ENCODE measurements at regions not wholly inside any gene's neighbourhood (a gene's known extent, or its start where the extent isn't known, plus 50 kb on each side); places are given as distances from the start of the nearest gene placed in this dataset.
"Not testable (repeated sequence)": the region's sequence is repeated elsewhere in the genome, so short reads cannot be mapped to it uniquely, and the experiment has no call there.

DNA sequence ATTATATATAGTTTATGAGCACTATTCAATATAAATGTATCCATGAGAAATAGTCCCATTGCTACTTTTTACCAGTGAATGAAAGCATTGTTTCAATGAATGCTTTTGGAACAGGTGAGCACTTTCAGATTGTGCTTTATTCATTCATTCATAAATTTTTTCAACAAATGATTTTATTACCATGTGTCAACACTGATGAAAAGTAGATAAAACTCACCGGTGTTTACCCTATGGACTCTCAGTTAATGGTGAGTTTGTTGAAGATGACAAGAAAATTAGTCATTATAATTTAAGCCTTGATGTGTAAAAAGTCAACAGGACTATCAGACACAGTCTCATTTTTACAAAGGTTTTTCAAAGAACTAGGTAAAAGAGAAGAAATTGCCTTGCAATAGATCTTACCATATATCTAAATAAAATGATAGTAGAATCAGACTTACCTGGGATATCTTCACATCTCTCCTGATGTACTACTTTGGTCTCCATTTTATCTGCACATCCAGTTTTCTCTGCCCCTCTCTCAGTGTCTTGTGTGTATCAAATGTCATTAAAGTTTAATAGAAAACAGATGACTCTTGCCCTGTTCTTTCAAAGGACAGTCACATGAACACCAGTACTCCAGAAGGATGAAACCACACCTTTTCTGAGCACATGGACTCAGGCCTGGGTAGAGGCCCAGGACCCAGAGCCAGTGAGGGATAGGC lies 325.3 kb upstream of the RND3 start:
- no peak for DNase-seq

DNA sequence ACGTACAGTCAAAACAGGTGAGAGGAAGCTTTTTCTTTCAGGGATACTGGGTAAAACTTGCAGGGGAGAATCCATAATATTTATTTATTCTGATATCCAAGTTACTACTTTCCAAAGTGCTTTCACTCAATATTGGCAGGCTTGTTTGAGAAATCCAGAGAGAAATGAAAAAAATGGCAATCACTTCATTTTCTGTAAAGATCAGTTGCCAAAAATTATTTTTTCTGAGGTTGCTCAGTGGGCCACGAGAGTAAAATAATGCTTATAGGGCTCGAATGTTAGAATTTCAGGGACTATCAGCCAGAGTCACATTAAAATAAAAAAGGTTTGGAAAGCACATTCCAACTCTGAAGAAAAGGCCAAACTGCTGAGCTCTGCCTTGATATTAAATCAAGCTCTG lies 324.6 kb upstream of the RND3 start:
- DNase-seq, result no peak

DNA sequence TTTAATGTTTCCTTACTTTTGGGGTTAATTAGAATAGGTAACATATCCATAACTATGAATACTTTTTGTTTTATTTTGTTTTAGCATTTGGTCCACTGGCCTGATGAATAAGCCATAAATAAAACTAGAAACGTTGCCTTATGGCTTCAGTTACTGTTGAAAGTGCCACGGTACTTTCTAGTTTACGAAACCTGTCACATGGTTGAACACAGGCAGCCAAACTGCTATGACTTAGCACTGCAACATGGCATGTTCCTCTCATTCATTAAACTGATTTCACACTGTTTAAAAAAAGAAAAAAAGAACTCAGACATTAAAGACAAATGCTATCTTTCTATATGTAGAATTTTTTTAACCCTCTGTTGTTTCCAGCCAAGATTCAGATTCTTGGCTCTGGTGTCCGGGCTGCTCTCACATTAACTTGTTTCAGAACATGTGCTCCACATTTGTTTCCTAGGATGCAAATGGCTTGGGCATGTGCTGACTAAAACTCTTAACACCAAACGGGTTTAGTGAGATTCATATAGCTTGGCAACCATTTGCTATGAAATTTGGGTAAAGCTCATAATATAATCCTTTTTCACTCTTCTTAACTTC lies 323.9 kb upstream of the RND3 start:
- no peak for DNase-seq

DNA sequence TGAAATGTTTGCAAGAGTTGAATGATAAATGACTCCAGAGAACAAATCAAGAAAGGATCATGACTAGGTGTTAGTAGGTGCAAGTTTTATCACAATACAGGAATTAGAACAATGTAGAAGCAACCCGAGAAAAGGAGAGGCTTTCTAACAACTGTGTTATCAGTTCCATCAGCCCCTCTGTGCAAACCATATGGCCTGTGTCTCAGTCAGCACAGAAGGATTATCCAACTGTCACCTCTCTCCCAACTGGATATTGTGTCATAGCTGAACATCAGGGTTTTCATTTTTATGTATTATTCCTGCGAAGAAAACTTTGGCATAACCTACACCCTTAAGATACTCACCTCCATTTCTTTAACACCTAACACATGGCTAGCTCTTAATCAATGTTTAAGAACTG lies 321.6 kb upstream of the RND3 start:
- no peak for DNase-seq

GRCh38 chr2:150806336-150806735 lies 318.9 kb upstream of the RND3 start:
- no peak for DNase-seq

DNA sequence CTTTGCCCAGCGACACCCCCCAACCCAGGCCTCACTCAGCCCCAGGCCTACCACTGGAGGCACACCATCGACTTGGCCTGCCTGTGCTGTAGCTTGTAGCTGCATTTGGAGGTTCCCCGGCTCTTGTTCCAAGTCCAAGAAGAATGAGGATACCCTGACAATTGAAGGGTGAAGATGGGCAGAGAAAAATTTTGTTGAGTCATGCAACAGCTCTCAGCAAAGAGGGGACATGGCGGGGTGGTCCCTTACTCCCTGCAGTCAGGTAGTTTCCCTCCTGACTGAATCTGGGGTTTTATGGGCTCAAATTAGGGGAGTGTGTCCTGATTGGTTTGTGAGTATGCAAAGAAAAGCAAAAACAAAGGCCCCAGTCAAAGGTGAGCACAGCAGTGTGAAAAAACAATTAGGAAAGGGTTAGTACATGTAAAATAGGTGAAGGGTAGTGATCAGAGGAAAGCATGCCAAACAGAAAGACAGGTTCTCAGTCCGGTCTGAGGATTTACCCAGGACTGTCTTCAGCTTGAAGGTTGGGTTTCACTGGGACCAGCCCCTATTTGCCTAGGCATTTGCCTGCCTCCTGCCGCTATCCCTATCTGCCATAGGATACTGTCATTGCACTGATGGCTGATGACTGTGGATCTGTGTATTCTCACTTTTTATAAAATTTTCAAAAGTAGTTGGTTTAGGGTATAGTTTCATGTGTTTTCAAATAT lies 316.4 kb upstream of the RND3 start:
- no peak for DNase-seq

GRCh38 chr2:150802635-150803034 lies 315.2 kb upstream of the RND3 start:
- no peak for DNase-seq

GRCh38 chr2:150796236-150796635 lies 308.8 kb upstream of the RND3 start:
- DNase-seq, result not testable (repeated sequence)

- DNase-seq, result no peak
Measured at GRCh38 chr2:150792780-150793300, 305.4 kb upstream of the RND3 start.

DNA sequence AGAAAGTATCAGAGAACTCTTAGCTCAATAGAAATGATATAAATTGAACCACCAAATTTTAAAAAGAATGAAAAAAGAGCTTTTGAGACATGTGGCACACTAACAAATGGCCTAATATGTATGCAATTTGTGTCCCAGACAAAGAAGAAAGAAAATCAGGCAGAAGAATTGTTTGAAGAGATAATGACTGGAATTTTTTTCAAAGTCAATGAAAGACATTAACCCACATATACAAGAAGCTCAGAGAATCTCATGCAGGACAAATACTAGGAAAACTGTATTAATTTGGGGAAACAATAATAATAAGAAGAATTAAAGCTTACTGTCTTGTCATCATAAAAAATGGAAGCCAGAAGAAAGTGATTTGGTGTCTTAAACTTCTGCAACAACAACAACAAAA lies 304.1 kb upstream of the RND3 start:
- no peak for DNase-seq

- DNase-seq, result no peak
Measured at GRCh38 chr2:150789376-150789905, 302.0 kb upstream of the RND3 start.

DNA sequence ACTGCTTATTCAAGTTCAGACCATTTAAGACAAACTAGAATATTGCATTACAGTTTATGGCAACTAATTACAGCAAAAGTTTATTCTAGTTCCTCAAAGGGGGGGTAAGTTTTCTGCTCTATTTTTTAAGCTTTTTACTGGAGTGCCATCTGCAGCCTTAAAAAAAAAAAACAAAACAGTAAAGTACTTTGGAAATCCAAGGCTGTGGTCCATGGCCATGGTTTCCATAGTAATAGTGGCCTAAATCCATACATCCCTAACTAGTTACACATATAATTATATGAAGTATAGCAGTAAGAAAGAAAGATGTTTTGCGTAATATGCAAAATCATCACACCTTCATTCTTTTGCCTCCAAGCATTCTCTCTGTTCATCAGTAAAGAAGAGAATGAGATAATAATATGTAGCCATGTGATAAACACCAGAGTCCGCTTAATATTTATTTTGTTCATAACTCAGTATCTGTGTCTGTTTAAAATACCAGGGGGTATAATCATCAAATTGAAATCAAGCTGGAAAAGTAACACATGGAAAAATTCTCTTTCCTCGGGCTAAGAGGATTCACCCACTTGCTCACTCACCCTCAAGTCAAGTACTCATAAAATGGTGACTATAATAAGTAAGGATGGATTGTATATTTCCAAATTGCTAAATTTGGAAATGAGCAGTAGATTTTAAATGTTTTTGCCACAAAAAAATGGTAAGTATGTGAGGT lies 301.1 kb upstream of the RND3 start:
- DNase-seq, result no peak

- DNase-seq, result no peak
Measured at GRCh38 chr2:150787353-150788093, 300.1 kb upstream of the RND3 start.

DNA sequence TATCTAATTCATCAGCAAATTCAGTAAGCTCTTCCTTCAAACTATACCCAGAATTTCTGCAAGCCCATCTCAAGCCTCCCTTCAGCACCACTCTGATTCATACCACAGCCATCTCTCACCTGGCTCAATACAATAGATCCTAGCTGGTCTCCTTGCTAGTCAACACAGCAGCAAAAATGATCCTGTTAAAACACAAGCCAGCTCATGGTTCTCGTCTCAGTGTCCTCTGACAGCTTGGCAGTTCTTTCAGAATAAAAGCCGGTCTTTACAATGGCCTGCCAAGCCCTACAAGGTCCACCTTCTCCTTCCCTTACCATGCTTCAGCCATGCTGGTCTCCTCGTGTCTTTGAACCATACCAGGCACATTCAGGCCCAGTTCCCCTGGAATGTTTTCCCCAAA lies 296.9 kb upstream of the RND3 start:
- DNase-seq, result no peak

GRCh38 chr2:150783896-150784295 lies 296.4 kb upstream of the RND3 start:
- no peak for DNase-seq

DNA sequence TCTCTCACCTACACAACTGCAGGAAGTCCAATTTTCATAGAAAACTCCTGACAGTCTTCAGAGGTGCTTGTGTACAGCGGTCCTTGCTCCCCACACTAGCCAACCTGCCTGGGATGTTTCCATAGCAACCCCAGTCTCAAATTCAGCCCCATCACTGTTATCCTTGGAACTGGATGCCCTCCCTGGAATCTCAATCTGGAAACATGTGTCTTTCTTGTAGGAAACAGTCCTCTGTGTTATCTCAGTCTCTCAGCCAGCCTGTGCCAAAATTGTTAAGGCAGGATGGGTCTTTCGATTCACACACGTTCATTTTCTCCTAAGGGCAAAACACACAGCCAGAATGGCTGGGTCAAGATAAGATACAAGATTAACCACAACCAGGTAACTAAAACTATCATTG lies 295.5 kb upstream of the RND3 start:
- no peak for DNase-seq

DNA sequence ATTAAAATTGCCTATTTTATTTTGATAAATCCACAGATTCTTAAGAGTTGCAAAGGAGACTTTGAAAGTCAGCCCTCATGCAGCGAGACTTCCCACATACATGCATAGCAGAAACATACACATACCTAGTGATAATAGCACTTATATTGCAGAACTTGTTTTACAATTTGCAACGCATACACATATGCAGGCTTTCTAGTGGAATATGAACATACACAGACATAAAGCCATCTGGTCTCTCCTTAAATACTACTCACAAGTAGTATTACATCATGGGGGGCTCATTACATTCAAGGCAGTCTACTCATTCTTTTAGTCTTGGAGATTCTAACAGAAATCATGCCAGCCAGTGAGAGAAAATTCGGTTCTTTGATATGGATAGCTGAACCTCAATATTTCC lies 295.1 kb upstream of the RND3 start:
- no peak for DNase-seq

DNA sequence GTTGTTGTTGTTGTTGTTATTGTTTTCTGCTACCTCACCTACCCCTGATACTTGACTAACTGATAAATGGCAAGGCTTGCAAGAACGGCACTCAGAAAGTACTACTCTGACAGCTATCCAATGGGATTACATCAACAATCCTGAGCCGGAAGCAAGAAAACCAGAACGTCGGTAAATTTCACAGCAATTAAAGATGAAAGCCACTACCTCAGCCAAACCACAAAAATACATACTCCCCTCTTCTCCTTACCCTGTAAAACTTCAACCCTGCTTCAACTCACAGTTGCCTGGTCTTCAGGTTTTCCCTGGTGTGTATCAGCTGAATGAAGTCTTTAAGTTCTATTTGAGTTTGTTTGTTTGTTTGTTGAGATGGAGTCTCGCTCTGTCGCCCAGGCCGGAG lies 293.7 kb upstream of the RND3 start:
- no peak for DNase-seq

DNA sequence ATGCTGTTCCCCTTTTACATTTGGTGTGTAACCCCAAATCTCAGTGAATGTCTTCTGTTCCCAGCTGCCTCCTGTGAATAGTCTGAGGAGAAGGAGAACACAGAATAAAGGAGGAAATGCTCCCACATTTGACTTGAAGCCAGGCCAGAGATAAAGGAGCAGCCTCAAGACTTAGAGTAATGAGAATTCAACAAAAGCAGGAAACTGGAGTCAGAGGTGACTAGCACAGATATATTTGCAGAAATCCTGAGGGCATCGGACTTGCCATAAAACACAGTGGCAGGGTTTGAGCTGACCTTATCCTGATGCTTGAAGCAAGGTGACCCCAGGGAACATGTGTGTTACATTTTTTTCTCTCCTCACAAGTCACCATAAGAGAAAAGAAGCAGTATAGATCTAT lies 291.4 kb upstream of the RND3 start:
- no peak for DNase-seq

- DNase-seq, result no peak
Measured at GRCh38 chr2:150769421-150769820, 282.0 kb upstream of the RND3 start.

DNA sequence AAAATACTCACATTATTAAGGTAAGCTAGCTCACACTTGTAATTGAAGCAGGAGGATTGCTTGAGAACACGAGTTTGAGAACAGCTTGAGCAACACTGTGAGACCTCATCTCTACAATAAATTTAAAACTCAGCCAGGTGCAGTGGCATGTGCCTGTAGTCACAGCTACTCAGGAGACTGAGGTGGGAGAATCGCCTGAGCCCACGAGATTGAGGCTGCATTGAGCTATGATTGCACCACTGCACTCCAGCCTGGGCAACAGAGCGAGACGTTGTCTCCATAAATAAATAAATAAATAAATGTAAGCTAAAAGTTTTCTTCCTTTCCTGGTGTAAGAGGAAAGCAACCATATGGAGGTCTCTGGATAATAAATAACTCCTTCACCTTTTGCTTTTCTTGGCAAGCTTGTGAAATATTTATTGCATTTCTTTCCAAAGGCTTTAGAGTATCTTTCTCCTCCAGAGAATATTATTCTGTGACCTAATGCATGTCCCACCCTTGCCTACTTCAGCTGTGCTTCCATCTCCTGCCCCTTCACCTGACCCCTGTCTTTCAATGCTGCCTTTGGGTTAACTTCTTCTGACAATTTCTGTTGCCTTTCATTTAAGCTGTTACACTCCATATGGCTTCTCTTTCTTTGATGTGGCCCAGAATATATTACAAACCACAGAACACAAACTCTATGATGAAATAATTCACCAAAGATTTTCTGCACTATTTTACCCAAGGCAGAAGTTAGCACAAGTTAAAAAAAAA lies 280.7 kb upstream of the RND3 start:
- no peak for DNase-seq

GRCh38 chr2:150762571-150762970 lies 275.1 kb upstream of the RND3 start:
- DNase-seq, result no peak
